A549 (cell line): ENCODE measurements at regions not wholly inside any gene's neighbourhood (a gene's known extent, or its start where the extent isn't known, plus 50 kb on each side); places are given as distances from the start of the nearest gene placed in this dataset.

Experiments used
- CTCF ChIP-seq: fragments of >200 bp; sonication (Bioruptor Twin); formaldehyde crosslinking; IDR thresholded peaks from 3 replicates; pipeline ENCODE4 v1.5.1; 2016
- POLR2A ChIP-seq: IDR thresholded peaks from 2 replicates; pipeline ENCODE4 v1.6.1; 2012; ENCODE audit warnings: mild to moderate bottlenecking, low read length

GRCh38 chr1:60421965-60422364 is 348.4 kb upstream of the C1orf87 start:
- TF ChIP-seq CTCF (no peak), POLR2A (no peak)
